Epithelial cell of esophagus (primary cell): ENCODE measurements at regions not wholly inside any gene's neighbourhood (a gene's known extent, or its start where the extent isn't known, plus 50 kb on each side); places are given as distances from the start of the nearest gene placed in this dataset.
A peak's percentile ranks its signal among the peaks of the same experiment; 100 is the strongest.

ENCODE experiments used
- DNase-seq: peaks from one replicate; pipeline ENCODE4 v3.0.0; 2010; ENCODE audit warnings: low read depth
- H3K4me3 ChIP-seq: 2 replicates; pipeline ENCODE4 v1.5.1; 2011; ENCODE audit warnings: mild to moderate bottlenecking, low read length, control low read depth
- CTCF ChIP-seq: IDR thresholded peaks from 2 replicates; pipeline ENCODE4 v1.5.1; 2011; ENCODE audit warnings: low read depth, mild to moderate bottlenecking, low read length, control low read depth, inconsistent platforms; ENCODE audit not compliant: insufficient read depth; ENCODE audit errors: missing control alignments

GRCh38 chr6:102701019-102701418 is 1307.5 kb downstream of the GRIK2 start:
- TF ChIP-seq CTCF: no peak
- H3K4me3 ChIP-seq: no peak overlapping the region
- DNase-seq: no peak

DNA sequence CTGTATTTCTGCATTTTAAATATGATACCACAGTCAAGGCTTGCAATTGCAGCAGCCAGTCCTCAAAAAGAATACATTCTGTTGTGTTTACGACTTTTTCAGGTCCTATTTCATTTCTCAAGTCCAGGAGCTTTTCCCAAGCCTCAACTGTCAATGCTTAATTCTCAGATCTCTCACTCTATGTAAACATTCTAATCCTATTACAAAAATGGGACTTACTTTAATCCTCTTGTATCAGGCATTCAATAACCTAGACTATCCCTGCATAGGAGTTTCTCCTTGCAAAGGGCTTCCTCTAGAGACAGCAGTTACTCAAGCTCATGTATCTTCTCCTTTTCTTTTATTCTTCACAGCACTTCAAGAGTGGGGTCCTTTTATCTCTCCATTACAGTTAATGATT is 1293.0 kb downstream of the GRIK2 start:
- no peak overlapping the region for H3K4me3 ChIP-seq
- no peak for DNase-seq
- TF ChIP-seq CTCF: no peak

DNA sequence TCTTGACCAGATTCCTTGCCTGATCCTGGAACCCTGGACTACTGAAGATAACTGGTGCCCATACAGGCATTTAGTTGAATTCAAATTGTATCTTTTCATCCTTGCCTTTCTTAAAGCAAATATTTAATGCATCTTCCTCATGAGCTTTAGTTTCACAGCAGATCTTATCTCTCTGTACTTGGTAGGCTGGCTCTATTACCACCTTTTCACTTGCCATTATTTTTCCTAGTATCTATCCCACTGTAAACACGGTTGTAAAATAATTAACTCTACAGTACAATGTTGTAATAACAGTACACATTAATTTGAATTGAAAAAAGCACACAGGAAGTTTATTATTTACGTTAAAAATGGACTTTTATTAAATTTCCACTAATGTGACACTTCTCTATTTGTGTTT is 1286.9 kb downstream of the GRIK2 start:
- no peak overlapping the region for H3K4me3 ChIP-seq
- no peak for TF ChIP-seq CTCF
- no peak for DNase-seq

DNA sequence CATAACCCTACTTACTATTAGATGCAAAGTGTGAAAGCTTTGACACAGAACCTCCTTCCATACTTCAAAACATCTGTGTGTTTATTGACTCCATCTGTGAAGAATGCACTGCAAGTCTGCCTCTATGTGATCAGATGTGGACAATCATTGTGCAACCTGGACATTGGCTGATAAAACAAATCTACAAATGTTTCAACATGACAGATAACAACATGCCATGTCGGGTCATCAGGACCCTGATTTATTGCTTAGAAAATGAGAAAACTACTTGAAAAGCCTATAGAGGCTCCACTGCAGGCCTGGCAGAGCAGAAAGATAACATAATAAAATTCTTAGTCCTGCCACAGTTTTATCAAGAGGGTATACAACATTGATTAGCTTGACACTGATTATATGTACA is 1286.4 kb downstream of the GRIK2 start:
- TF ChIP-seq CTCF: no peak
- DNase-seq: no peak

DNA sequence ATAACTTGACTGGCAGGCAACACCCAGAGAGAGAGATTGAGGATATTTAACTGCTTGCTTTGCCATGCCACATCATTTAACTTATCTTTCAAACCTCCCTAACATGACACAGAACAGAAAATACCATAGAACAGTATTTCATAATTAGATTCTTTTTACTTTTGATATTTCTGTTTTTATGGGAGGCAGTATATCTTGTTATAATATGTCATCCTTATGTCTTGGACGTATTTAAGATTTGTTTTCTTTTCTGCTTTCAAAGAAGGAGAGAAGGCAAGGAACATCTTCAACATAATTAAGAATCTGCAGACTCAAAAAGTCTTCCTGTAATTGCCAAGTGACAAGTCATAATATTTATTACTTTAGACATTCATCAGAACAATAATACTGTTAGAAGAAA is 1283.7 kb downstream of the GRIK2 start:
- no peak for DNase-seq
- TF ChIP-seq CTCF: no peak
- no peak overlapping the region for H3K4me3 ChIP-seq

More for the DNA sequence above, 1286.4 kb downstream of the GRIK2 start:
- H3K4me3 ChIP-seq: no peak overlapping the region

GRCh38 chr6:102670735-102671134 is 1277.2 kb downstream of the GRIK2 start:
- DNase-seq: peak; percentile 3
- TF ChIP-seq CTCF: no peak
- no peak overlapping the region for H3K4me3 ChIP-seq

DNA sequence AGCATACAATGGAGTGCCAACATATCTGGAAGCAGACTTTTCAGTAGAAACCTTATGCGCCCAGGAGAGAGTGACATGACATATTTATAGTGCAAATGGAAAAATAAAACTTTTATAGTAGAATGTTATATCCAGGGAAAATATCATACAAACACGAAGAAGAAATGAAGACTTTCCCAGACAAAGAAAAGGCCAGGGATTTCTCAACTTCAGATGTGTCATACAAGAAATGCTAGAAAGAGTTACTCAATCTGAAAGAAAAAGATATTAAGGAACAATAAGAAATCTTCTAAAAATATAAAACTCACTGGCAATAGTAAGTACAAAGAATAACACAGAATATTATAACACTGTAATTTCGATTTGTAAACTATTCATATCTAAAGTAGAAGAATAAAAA is 1269.3 kb downstream of the GRIK2 start:
- peak; percentile 13 for DNase-seq
- H3K4me3 ChIP-seq: no peak overlapping the region
- no peak for TF ChIP-seq CTCF
